Ovary (tissue), 3 donors: ENCODE measurements at regions not wholly inside any gene's neighbourhood (a gene's known extent, or its start where the extent isn't known, plus 50 kb on each side); places are given as distances from the start of the nearest gene placed in this dataset.

Experiments
- EP300 ChIP-seq: sonication (generic); formaldehyde crosslinking; IDR thresholded peaks from one replicate; pipeline ENCODE4 v1.6.1; 2017; ENCODE audit warnings: antibody characterized with exemption
- POLR2A ChIP-seq: fragments of 450-650 bp; IDR thresholded peaks from one replicate; pipeline ENCODE4 v1.6.1; 2017; ENCODE audit warnings: antibody characterized with exemption, mild to moderate bottlenecking, moderate library complexity
- TF ChIP-seq, protein P1 (sequence below), 3 donors: fragments of 450-650 bp in 2 of 3; fragments of 200-600 bp in 1 of 3; IDR thresholded peaks; one replicate each; pipeline versions ENCODE4 v1.5.1 to v1.8.0; 2016 to 2022; ENCODE audit warnings: antibody characterized with exemption in 3 of 3, mild to moderate bottlenecking in 1 of 3
- donor health status: DM: no; HTN: no; CAD: no.

- TF ChIP-seq, protein P1, sequence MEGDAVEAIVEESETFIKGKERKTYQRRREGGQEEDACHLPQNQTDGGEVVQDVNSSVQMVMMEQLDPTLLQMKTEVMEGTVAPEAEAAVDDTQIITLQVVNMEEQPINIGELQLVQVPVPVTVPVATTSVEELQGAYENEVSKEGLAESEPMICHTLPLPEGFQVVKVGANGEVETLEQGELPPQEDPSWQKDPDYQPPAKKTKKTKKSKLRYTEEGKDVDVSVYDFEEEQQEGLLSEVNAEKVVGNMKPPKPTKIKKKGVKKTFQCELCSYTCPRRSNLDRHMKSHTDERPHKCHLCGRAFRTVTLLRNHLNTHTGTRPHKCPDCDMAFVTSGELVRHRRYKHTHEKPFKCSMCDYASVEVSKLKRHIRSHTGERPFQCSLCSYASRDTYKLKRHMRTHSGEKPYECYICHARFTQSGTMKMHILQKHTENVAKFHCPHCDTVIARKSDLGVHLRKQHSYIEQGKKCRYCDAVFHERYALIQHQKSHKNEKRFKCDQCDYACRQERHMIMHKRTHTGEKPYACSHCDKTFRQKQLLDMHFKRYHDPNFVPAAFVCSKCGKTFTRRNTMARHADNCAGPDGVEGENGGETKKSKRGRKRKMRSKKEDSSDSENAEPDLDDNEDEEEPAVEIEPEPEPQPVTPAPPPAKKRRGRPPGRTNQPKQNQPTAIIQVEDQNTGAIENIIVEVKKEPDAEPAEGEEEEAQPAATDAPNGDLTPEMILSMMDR (IDR thresholded peaks at IDR 0.05), result no peak
- TF ChIP-seq POLR2A (no peak), EP300 (no peak)
Measured at GRCh38 chr4:129213692-129214091, 117.7 kb downstream of the C4orf33 start.
